MG63 (cell line): ENCODE measurements at regions not wholly inside any gene's neighbourhood (a gene's known extent, or its start where the extent isn't known, plus 50 kb on each side); places are given as distances from the start of the nearest gene placed in this dataset.
"Not testable (repeated sequence)": the region's sequence is repeated elsewhere in the genome, so short reads cannot be mapped to it uniquely, and the experiment has no call there.

ENCODE experiments used
- DNase-seq: peaks from one replicate; pipeline ENCODE4 v3.0.0-alpha.2; 2020
- H3K27me3 ChIP-seq: fragments of 250-450 bp; sonication (Bioruptor Pico); 2 replicates; pipeline ENCODE4 v1.5.1; 2020; ENCODE audit warnings: mild to moderate bottlenecking, moderate library complexity
- H3K36me3 ChIP-seq: fragments of 250-450 bp; sonication (Bioruptor Pico); 2 replicates; pipeline ENCODE4 v1.5.1; 2020; ENCODE audit warnings: mild to moderate bottlenecking, moderate library complexity
- H3K4me3 ChIP-seq: fragments of 250-450 bp; sonication (Bioruptor Pico); 2 replicates; pipeline ENCODE4 v1.5.1; 2020; ENCODE audit warnings: mild to moderate bottlenecking, moderate library complexity
- H3K9me3 ChIP-seq: fragments of 250-450 bp; sonication (Bioruptor Pico); 2 replicates; pipeline ENCODE4 v1.5.1; 2020; ENCODE audit warnings: mild to moderate bottlenecking, moderate library complexity

- Histone ChIP-seq H3K9me3 (no peaks in the 10 kb centered on the region), H3K36me3 (no peaks in the 10 kb centered on the region), H3K4me3 (no peak overlapping the region), H3K27me3 (no peaks in the 10 kb centered on the region)
- no peak for DNase-seq
Measured at GRCh38 chr1:69103705-69104385, 463.9 kb upstream of the LRRC7 start.

DNA sequence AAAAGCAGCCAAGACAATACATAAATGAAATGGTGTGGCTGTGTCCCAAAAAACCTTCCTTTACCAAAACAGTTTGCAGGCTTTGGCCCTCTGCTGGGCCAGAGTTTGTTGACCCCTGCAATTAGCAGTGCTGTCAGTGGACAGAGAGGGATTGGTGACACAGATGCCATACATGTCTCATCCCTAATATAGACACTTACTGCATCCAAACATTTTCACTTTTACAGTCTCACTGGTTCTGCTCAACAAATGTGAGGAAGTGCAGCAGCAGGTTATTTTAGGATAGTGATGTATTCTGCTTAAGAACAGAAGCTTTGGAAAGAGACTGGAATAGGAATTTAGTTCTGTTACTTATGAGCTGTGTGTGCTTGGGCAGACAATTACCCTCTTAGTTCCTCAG is 462.8 kb upstream of the LRRC7 start:
- Histone ChIP-seq H3K9me3 (no peaks in the 10 kb centered on the region), H3K27me3 (no peaks in the 10 kb centered on the region), H3K36me3 (no peaks in the 10 kb centered on the region), H3K4me3 (no peak overlapping the region)
- DNase-seq, result no peak

DNA sequence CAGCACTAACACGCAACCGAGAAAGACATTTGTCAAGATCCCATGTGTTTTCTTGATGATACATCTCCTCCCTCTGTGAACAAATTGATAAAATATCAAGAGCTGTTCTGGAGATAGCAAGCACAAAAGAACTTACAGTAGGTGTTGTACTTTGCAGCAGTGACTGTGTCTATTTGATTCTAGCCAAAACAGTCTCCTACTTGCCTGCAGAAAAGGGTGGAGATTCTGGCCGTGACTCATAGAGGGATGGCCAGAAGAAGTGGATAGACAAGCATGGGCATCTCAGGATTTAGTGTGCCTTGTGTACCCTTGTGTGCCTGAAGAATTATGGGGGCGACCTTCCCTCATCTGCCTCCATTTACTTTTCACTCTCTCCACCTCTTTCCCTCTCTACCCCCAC is 458.4 kb upstream of the LRRC7 start:
- Histone ChIP-seq H3K36me3 (no peaks in the 10 kb centered on the region), H3K4me3 (no peak overlapping the region), H3K27me3 (no peaks in the 10 kb centered on the region), H3K9me3 (no peaks in the 10 kb centered on the region)
- no peak for DNase-seq

GRCh38 chr1:69110851-69111250 is 456.9 kb upstream of the LRRC7 start:
- Histone ChIP-seq H3K36me3 (no peaks in the 10 kb centered on the region), H3K4me3 (no peak overlapping the region), H3K9me3 (no peaks in the 10 kb centered on the region), H3K27me3 (no peaks in the 10 kb centered on the region)
- no peak for DNase-seq

DNA sequence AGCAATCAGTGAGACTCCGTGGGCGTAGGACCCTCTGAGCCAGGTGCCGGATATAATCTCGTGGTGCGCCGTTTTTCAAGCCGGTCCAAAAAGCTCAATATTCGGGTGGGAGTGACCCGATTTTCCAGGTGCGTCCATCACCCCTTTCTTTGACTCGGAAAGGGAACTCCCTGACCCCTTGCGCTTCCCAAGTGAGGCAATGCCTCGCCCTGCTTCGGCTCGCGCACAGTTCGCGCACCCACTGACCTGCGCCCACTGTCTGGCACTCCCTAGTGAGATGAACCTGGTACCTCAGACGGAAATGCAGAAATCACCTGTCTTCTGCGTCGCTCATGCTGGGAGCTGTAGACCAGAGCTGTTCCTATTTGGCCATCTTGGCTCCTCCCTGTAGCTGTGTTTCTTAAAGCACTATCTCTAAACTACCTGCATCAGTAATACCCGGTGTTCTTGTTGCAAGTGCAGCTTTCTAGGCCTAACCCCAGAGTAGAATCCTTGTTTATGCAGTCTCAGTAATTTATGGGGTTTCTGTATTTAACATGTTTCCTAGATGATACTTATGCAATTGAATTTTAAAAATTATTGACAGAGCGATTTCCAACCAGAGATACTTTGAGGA is 447.5 kb upstream of the LRRC7 start:
- not testable (repeated sequence) for DNase-seq, H3K27me3 ChIP-seq, H3K36me3 ChIP-seq, H3K4me3 ChIP-seq, H3K9me3 ChIP-seq

DNA sequence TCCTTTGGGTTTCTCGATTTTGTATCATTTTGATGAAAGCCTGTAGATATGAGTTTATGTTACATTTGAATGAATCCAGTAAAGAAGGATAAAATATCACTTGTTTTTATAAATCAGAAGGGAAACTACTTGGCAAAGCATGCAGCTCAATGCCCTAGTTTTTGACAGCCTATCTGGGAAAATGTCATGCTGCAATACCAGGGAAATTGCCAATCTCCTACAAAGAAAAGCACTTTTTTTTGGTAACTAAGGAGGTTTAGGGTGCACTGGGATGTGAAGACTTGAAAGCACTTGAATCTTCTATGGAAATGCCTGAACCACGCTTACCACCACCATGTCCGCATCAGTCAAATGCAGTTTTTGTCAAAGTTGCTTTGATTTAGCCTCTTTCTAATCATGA is 446.9 kb upstream of the LRRC7 start:
- H3K27me3 ChIP-seq, result no peaks in the 10 kb centered on the region
- H3K4me3 ChIP-seq, result no peak overlapping the region
- no peaks in the 10 kb centered on the region for H3K36me3 ChIP-seq
- DNase-seq, result no peak
- H3K9me3 ChIP-seq, result no peaks in the 10 kb centered on the region

DNA sequence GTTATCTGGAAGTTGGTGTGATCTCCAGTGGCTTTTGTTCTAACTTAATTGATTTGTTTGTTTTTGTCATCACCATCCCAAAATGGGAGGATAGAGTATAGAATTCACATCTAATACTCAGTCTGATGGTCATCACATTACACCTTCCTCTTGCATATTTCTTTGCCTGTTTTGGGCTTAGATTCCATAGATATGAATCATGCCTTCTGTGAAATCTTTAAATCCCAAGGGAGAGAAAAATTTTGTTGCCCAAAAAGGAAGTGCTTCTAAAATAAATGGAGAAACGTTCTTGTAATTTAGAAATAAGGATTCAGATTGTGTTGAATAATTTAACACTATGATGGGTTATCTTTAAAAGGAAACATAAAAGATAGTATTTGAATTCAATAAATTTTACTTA is 446.0 kb upstream of the LRRC7 start:
- DNase-seq, result no peak
- Histone ChIP-seq H3K4me3 (no peak overlapping the region), H3K27me3 (no peaks in the 10 kb centered on the region), H3K36me3 (no peaks in the 10 kb centered on the region), H3K9me3 (no peaks in the 10 kb centered on the region)

GRCh38 chr1:69122373-69122772 is 445.3 kb upstream of the LRRC7 start:
- DNase-seq, result no peak
- no peaks in the 10 kb centered on the region for H3K36me3 ChIP-seq
- no peaks in the 10 kb centered on the region for H3K9me3 ChIP-seq
- no peak overlapping the region for H3K4me3 ChIP-seq
- H3K27me3 ChIP-seq, result no peaks in the 10 kb centered on the region

DNA sequence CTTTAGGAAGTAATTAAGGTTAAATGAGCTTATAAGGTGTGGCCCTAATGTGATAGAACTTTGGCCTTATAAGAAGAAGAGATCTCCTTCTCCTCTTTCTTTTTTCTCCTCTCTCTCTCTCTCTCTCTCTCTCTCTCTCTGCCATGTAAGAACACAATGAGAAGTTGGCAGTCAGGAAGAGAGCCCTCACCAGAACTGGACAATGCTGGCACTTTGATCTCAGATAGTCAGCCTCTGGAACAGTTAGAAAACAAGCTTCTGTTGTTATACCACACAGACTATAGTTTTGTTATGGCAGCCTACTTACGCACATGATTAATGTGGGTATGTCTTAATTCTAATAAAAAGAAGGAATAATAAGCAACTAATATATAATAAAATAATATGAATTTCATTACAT is 444.2 kb upstream of the LRRC7 start:
- Histone ChIP-seq H3K9me3 (no peaks in the 10 kb centered on the region), H3K4me3 (no peak overlapping the region), H3K27me3 (no peaks in the 10 kb centered on the region), H3K36me3 (no peaks in the 10 kb centered on the region)
- DNase-seq, result no peak

DNA sequence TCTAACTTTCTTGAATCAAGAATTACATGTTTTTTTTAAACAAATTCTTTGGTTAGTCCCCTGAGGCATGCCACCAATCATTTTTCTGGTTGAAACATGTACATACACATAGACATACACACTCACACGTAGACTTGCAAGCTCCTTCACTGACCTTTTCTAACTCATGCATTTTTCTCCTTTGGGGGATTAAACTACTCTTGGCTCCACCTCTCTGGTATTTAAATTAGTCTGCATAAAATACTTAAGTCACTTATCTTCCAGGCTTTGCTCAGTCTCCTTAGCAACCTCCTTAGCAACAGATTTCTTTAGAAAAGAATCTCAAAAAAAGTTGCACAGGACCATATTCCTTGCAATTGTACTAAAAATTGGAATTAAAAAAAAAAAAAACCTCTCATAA is 440.9 kb upstream of the LRRC7 start:
- no peaks in the 10 kb centered on the region for H3K9me3 ChIP-seq
- H3K36me3 ChIP-seq, result no peaks in the 10 kb centered on the region
- no peak for DNase-seq
- no peaks in the 10 kb centered on the region for H3K27me3 ChIP-seq
- H3K4me3 ChIP-seq, result no peak overlapping the region

DNA sequence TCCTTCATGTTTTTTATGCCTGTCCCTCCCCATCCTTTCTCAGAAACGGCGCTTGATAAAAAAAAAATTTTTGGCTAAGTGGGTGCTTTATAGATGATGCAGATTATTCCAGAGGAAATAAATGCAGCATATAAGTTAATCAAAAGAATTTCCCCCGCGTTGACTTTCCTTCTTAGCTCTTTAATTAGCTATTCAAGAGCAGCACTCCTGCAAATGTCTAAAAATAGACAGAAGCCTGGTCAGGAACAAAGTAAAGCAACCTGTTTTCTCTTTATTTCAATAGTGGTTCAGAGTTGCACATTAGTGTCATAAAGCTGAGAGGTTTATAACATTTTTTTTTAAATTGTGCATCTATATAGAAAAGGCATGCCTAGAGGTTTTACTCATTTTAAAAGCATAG is 439.5 kb upstream of the LRRC7 start:
- no peak for DNase-seq
- no peaks in the 10 kb centered on the region for H3K9me3 ChIP-seq
- H3K36me3 ChIP-seq, result no peaks in the 10 kb centered on the region
- no peaks in the 10 kb centered on the region; the same call in 1 of the 2 replicates for H3K27me3 ChIP-seq
- no peak overlapping the region for H3K4me3 ChIP-seq

GRCh38 chr1:69129538-69129937 is 438.2 kb upstream of the LRRC7 start:
- no peak for DNase-seq
- no peaks in the 10 kb centered on the region for H3K9me3 ChIP-seq
- H3K4me3 ChIP-seq, result no peak overlapping the region
- H3K36me3 ChIP-seq, result no peaks in the 10 kb centered on the region
- H3K27me3 ChIP-seq, result no peaks in the 10 kb centered on the region; the same call in 1 of the 2 replicates

GRCh38 chr1:69138172-69138571 is 429.6 kb upstream of the LRRC7 start:
- Histone ChIP-seq H3K27me3 (no peaks in the 10 kb centered on the region), H3K9me3 (no peaks in the 10 kb centered on the region), H3K4me3 (no peak overlapping the region), H3K36me3 (no peaks in the 10 kb centered on the region)
- no peak for DNase-seq

GRCh38 chr1:69139007-69139406 is 428.7 kb upstream of the LRRC7 start:
- H3K4me3 ChIP-seq, result no peak overlapping the region
- no peaks in the 10 kb centered on the region for H3K36me3 ChIP-seq
- H3K27me3 ChIP-seq, result no peaks in the 10 kb centered on the region
- no peaks in the 10 kb centered on the region for H3K9me3 ChIP-seq
- DNase-seq, result no peak

DNA sequence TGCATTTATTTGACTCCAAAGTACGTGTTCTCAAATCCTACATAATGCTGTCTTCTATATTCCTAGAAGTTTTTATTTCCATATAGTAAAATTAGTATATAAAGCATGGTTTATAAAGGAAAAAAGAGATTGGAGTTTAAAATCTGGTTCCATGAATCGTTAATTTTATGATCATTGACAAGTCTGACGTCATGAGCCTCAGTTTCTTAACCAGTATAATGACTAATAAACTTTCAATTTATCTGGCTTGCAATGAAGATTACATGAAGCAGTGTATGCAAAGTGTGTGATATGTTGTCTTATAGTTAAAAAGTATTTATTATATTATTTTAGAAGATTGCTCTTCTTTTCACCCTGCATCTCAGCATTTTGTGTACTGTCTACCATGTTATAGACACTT is 421.4 kb upstream of the LRRC7 start:
- no peak for DNase-seq

DNA sequence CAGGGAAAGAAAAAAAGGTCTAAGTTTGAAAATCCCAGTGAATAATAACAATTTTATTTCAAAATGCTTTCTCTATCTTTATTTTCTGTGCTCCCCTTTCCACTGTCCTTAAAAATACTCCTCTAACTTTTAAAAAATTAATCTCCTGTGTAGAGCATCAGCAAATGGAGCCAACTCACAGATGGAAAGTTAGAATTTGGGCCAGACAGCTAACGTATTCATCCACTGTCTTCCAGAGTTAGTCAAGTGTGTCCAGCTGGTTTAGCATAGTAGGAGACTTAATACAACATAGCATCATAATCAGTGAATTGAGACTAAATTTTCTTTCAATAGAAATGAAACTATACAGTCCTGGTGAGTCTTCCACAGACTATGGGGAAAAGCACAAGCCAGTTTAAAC is 419.0 kb upstream of the LRRC7 start:
- H3K27me3 ChIP-seq, result no peaks in the 10 kb centered on the region
- H3K4me3 ChIP-seq, result no peak overlapping the region
- no peak for DNase-seq
- no peaks in the 10 kb centered on the region for H3K9me3 ChIP-seq
- no peaks in the 10 kb centered on the region for H3K36me3 ChIP-seq

More for the DNA sequence above, 421.4 kb upstream of the LRRC7 start:
- no peaks in the 10 kb centered on the region for H3K27me3 ChIP-seq
- H3K9me3 ChIP-seq, result no peaks in the 10 kb centered on the region
- no peak overlapping the region for H3K4me3 ChIP-seq
- no peaks in the 10 kb centered on the region for H3K36me3 ChIP-seq

DNA sequence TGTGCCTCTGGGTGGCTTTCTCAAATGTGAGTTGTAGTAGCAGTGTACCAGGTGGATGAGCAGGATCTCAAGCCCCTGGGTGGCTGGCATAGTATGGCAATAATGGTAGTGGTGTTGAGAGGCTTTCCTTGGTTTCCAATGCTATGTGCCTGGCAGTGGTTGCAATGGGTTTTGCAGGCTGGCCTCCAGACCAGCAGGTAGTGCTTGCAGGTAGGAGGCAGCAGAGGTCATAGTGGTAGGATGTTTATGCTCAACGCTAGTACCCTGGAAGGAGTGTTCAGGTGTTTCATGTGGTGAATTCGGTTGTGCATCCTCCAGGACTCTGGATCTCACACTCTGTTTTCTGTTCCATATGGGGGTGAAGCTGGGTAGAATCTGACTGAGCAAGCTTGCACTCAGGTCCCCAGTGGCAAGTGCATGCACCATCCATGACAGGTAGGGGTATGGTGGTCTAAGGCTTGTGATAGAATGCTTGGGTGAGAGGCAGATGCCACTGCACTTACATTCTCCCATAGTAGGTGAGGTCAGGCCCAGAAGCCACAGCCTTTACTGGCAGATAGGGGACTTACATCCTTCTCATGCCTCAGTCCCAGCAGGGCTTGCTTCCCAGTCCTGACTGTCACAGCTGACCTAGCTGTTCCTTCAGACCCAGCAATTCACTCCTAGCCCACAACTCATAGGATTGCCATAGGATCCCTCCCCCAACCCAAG is 410.5 kb upstream of the LRRC7 start:
- no peaks in the 10 kb centered on the region for H3K9me3 ChIP-seq
- no peak for DNase-seq
- H3K4me3 ChIP-seq, result no peak overlapping the region

GRCh38 chr1:69163241-69163640 is 404.5 kb upstream of the LRRC7 start:
- DNase-seq, result no peak
- no peaks in the 10 kb centered on the region for H3K9me3 ChIP-seq
- no peak overlapping the region for H3K4me3 ChIP-seq
- H3K36me3 ChIP-seq, result no peaks in the 10 kb centered on the region
- H3K27me3 ChIP-seq, result no peaks in the 10 kb centered on the region

More for the DNA sequence above, 410.5 kb upstream of the LRRC7 start:
- H3K27me3 ChIP-seq, result no peaks in the 10 kb centered on the region
- H3K36me3 ChIP-seq, result no peaks in the 10 kb centered on the region
